Activated naive CD4-positive, alpha-beta T cell treated with anti-CD3 and anti-CD28 coated beads, Interleukin-2, amount 50 U/mL, for 72 hours (primary cell): ENCODE measurements at regions not wholly inside any gene's neighbourhood (a gene's known extent, or its start where the extent isn't known, plus 50 kb on each side); places are given as distances from the start of the nearest gene placed in this dataset.

Source experiments
- ATAC-seq, 2 donors: fragments of 150-1000 bp; cut with Tn5 transposase; 2 replicates each; pipeline ENCODE4 v1.10.0; 2021; ENCODE audit warnings: mild to moderate bottlenecking in 2 of 2, moderate library complexity in 2 of 2
- DNase-seq, 2 donors: peaks; one replicate each; pipeline ENCODE4 v3.0.0; 2021 to 2022; ENCODE audit warnings: low spot score in 2 of 2
- H3K27ac Mint-ChIP-seq, 2 donors: one replicate each; pipeline ENCODE4 v1.8.0; 2022; ENCODE audit warnings: mild to moderate bottlenecking in 2 of 2, mixed read lengths in 2 of 2
- H3K36me3 Mint-ChIP-seq, 2 donors: one replicate each; pipeline ENCODE4 v1.8.0; 2022; ENCODE audit warnings: mixed read lengths in 2 of 2
- H3K9me3 Mint-ChIP-seq, 2 donors: one replicate each; pipeline ENCODE4 v1.8.0; 2022; ENCODE audit warnings: mixed read lengths in 2 of 2

DNA sequence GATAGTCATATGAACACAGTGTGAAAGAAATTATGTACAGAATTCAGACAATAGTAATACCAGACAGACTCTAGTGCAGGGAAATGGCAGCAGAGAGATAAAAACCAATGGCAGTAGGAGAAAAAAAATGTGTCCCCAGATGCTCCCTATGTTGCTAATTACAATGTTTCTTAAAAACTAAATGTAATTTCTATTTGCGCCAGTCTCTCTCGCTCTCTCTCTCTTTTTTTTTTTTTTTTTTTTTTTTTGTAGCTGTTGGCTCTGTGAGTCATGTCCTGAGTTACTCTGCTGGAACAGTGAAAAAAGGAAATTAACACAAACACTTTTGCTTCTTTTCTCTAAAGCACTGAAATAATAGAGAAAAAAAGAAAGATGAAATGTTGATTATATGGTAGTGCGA is 871.9 kb downstream of the GBE1 start:
- ATAC-seq (no peak), DNase-seq (no peak)
- Mint-ChIP-seq H3K36me3 (peaks cover 0 to 6% of the 10 kb centered on the region in 2 donors), H3K27ac (no peak overlapping the region), H3K9me3 (peaks cover 26 to 32% of the 10 kb centered on the region in 2 donors)

DNA sequence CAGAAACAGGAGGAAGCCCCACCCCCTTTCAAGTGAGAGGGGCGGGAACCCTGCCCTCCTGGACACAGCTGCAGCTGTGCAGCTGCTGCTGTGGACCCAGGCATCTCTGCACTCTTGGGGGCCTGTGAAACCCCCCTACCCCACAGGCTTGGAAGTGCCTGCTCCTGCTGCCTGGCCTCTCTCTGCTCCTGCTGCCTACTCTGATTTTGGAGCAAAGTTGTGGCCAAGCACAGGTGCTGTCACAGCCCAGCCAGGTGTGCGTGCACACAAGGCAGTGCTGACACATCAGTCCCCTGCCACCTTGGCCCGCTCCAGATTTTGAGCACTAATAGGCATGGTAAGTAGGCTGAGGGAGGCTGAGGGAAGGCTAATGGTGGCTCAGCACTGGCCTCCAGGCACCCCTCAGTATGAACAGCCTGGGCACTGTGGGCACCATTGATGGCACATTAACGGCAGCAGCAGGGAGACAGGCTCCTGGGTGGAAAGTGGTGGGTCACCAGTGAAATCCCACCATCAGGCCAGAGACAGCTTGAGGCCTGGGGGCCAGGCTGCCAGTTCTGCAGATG is 890.9 kb downstream of the GBE1 start:
- peaks cover 0 to 10% of the 10 kb centered on the region in 2 donors for H3K36me3 Mint-ChIP-seq
- ATAC-seq (no peak), DNase-seq (no peak)
- no peak overlapping the region for H3K27ac Mint-ChIP-seq
- H3K9me3 Mint-ChIP-seq = peaks cover 15 to 19% of the 10 kb centered on the region in 2 donors

DNA sequence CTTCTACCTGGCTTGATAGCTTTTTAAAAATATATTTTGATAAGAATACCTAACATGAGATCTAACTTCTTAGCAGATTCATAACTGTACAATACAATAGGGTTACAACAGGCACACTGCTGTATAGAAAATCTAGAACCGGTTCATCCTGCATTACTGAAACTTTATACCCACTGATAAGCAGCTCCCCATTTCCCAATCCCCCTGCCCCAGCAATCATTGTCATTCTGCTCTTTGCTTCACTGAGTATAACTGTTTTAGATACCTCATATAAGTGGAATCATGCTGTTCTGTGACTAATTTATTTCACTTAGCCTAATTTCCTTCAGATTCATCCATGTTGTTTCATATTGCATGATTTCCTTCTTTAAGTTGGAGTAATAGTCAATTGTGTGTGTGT is 906.0 kb downstream of the GBE1 start:
- ATAC-seq = no peak
- no peak for DNase-seq
- Mint-ChIP-seq H3K36me3 (peaks cover 0 to 5% of the 10 kb centered on the region in 2 donors), H3K27ac (no peak overlapping the region), H3K9me3 (peaks cover 10 to 16% of the 10 kb centered on the region in 2 donors)

DNA sequence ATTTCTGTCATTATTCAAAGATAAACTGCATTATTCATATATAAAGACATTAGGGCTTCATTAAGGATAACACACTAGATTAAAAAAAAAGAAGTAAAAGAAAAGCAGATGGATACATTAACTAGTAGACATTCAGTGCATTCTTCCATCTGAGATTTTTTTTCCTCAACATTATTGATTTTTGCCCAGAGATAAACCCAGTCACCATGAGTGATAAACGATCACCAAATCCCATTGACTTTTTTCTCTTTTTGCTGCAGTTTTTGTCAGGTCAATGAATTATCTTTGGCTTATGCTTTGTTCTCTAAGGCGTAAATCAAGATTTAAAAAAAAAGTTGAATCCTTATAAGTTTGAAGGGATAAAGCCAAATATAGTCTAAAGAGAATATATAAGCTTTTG is 925.0 kb downstream of the GBE1 start:
- ATAC-seq = no peak
- no peak for DNase-seq
- no peak overlapping the region for H3K27ac Mint-ChIP-seq
- H3K9me3 Mint-ChIP-seq = peaks cover 6 to 22% of the 10 kb centered on the region in 2 donors
- H3K36me3 Mint-ChIP-seq = no peaks in the 10 kb centered on the region

DNA sequence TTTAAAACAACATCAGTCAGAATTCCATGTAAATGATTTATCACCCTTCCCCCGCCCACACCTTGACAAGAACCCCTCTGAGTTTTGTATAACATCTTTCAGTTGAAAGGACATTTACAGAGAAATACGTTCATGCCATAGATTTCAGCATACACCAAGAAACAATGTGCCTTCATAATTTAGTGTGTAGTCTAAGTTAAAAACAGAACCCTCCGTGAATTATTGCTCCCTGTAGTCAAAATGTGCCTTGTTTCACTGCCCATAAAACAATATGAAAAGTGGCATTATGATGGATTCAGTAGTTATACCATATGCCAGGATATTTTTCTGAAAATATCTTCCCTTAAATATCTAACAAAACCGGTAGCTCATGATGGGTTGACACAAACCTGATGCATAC is 953.9 kb downstream of the GBE1 start:
- Mint-ChIP-seq H3K36me3 (no peaks in the 10 kb centered on the region), H3K27ac (no peak overlapping the region), H3K9me3 (peaks cover 10 to 15% of the 10 kb centered on the region in 2 donors)
- no peak for DNase-seq
- no peak for ATAC-seq

DNA sequence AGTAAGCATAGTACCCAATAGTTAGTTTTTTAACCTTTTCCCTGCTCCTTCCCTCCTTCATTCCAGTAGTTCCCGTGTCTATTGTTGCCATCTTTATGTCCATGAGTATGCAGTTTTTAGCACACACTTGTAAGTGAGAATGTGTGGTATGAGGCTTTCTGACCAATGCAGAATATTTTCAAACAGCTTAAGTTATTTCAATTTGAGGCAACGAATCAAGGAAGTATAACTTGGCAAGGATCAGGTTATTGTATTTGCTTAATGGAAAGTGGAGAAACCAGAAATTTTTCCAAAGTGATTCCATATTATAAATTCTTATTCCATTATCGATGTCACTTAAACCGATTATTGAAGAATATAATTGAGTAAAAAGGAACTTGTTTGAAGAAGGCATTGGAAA is 954.8 kb downstream of the GBE1 start:
- DNase-seq (no peak), ATAC-seq (no peak)
- no peaks in the 10 kb centered on the region for H3K36me3 Mint-ChIP-seq
- H3K9me3 Mint-ChIP-seq = peaks cover 10 to 20% of the 10 kb centered on the region in 2 donors
- no peak overlapping the region for H3K27ac Mint-ChIP-seq

DNA sequence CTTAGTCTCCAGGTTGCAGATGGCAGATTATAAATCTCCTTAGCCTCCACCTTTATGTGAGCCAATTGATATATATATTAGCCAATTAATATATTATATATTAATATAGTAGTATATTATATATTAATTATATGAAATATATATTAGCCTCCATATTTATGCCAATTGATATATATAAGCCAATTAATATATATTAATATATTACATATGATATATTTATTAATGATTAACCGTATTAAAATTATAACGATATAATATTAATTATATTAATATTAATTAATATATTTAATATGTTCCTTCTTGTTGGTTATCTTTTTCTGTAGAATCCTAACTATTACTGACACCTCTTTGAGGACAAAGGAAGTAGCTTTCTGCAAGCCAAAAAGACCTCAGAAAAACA is 972.5 kb downstream of the GBE1 start:
- Mint-ChIP-seq H3K27ac (no peak overlapping the region), H3K36me3 (no peaks in the 10 kb centered on the region), H3K9me3 (peaks cover 4 to 8% of the 10 kb centered on the region in 2 donors)
- ATAC-seq (no peak), DNase-seq (no peak)

DNA sequence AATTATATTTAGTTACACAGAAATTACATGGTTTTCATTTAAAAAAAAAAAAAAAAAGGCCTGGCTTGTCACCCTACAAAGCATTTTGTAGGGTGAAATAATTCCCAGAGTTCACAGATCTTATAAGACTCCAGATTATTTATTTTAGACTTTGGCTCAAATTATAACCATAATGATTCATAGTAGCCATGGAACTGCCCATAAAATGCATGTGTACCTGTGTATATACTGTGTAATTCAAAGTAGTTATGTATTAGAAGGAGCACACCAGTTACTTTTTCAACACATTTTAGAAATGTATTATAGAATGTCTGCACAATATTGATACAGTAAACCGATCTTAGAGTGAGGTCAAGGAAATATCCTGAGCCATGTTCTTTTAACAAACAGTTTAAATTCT is 975.6 kb downstream of the GBE1 start:
- H3K36me3 Mint-ChIP-seq = no peaks in the 10 kb centered on the region
- peaks cover 4 to 12% of the 10 kb centered on the region in 2 donors for H3K9me3 Mint-ChIP-seq
- DNase-seq (no peak), ATAC-seq (no peak)
- no peak overlapping the region for H3K27ac Mint-ChIP-seq

DNA sequence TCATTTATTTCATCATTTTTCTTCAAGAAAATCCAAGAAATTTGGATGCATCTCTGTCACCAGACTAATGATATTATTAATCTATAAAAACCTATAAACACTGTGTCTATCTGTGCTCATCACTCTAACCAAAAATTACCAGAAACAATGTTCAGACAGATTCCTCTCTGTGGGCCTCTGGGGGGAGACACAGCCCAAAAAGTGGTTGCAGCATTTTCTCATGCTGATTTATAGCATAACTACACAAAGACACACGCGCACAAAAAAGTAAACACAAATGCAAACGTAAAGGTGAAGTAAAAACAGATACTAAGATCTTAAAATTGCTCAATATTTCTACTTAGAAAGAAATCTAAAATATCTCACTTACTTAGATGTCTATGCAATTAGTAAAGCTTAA is 976.0 kb downstream of the GBE1 start:
- ATAC-seq (no peak), DNase-seq (no peak)
- no peaks in the 10 kb centered on the region for H3K36me3 Mint-ChIP-seq

DNA sequence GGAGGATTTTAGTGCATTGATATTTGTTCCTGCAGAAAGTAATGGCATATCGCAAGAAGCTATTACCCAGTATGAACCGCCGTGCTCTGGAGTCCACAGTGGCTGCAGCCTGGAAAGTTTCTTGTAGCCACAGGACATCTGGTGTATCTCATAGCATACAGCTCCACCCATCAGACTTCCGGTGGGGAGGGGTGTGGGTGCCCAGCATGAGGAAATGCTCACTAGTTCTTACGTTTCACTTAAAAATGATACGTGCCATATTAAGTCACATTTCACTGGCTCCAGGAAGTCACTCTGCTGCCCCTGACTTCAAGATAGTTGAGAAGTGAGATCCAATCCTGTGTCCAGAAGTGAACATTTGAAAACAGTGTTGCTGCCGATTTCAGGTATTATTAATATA is 990.4 kb downstream of the GBE1 start:
- no peak for DNase-seq
- no peak overlapping the region for H3K27ac Mint-ChIP-seq

More for the DNA sequence above, 976.0 kb downstream of the GBE1 start:
- Mint-ChIP-seq H3K9me3 (peaks cover 4 to 12% of the 10 kb centered on the region in 2 donors), H3K27ac (no peak overlapping the region)

DNA sequence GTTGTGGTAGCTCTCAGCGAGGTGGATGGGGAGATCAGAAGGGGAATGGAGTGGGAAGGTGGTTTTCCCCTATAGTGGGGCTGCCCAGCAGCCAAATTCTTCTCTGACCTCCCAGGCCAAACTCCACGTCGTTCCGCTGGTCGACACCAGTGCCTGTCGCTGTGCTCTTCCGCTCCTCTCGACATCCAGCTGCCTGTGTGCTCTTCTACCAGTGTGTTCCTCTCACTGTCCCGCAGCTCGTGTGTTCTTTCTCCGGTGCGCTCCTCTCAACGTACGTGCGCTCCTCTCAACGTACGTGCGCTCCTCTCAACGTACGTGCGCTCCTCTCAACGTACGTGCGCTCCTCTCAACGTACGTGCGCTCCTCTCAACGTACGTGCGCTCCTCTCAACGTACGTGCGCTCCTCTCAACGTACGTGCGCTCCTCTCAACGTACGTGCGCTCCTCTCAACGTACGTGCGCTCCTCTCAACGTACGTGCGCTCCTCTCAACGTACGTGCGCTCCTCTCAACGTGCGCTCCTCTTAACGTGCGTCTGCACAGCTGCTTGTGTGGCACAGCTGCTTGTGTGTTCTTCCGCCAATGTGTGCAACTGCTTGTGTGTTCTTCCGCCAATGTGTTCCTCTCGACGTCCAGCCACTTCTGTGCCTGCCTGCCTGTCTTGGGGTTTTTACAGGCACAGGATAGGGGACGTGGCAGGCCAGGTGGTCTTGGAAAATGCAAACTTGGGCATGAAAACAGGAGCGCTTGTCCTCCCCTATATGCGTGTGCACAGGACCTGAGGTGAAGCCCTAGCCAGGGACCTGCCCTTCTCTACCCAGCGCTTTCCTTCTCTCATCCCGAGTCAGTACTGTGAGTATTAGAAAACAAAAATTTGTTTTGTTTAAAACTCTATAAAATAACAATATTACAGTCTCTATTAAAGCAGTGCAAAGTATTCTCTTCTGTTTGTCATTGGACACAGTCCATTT is 991.1 kb downstream of the GBE1 start:
- ATAC-seq = no peak
- Mint-ChIP-seq H3K9me3 (peaks cover 6 to 14% of the 10 kb centered on the region in 2 donors), H3K36me3 (peaks cover 7 to 8% of the 10 kb centered on the region in 2 donors), H3K27ac (no peak overlapping the region)
- no peak for DNase-seq

More for the DNA sequence above, 990.4 kb downstream of the GBE1 start:
- Mint-ChIP-seq H3K9me3 (peaks cover 6 to 14% of the 10 kb centered on the region in 2 donors), H3K36me3 (peaks cover 7 to 8% of the 10 kb centered on the region in 2 donors)
- ATAC-seq = no peak

DNA sequence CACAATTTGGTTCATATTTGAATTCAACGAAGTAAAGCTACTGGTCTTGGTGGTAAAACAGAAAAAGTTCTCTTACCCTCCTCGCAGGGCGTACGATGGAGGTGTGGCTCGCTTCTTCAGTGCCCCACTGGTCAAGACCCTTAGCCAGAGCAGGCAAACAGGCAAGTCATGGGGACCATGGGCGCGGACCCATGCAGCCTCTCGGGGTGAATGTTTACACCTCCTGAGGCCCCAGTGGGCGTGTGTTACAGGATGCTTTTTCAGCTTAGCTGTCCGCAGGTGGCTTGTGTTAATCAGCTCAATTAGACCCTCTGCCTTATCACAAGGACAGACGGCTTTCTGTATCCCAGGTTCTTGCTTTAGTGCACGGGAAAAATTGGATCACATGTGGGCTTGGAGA is 991.8 kb downstream of the GBE1 start:
- Mint-ChIP-seq H3K9me3 (peaks cover 6 to 14% of the 10 kb centered on the region in 2 donors), H3K27ac (no peak overlapping the region), H3K36me3 (peaks cover 7 to 8% of the 10 kb centered on the region in 2 donors)
- DNase-seq = no peak
- no peak for ATAC-seq

DNA sequence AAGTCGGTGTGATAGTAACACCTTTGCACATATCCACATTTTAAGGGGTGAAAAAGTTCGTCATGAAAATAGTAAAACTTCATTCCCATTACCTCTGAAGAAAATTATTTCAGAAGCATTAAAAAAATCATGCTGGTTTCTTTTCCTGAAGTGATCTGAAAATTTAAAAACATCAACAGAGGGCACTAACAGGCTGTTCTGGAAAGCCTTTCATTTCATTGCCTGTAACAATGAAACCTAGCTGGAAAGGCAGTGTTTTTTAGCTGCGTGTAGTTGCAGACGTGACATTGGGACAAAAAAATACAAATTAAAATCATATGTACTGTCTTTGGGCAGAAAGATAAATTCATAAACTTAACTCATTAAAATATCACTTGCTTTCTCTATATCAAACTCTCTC is 993.8 kb downstream of the GBE1 start:
- ATAC-seq (no peak), DNase-seq (no peak)
- Mint-ChIP-seq H3K27ac (no peak overlapping the region), H3K9me3 (peaks cover 6 to 14% of the 10 kb centered on the region in 2 donors), H3K36me3 (peaks cover 7 to 8% of the 10 kb centered on the region in 2 donors)

DNA sequence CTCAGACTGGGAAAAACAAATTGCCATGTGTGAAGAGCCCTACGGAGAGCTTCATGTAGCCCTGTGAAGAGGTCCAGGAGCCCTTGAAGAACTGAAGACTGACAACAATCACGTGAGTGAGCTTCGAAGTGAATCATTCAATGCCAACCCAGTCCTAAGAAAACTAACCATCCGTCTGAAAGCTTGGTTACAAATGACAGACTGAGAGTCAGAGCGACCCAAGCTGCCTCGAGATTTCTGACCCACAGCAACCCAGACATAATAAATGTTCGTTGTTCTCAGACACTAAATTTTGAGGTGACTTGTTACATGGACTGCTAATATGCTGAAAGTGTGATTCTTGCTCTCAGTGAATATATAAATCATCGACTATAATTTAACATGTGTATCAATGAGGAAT is 987.2 kb upstream of the ROBO1 start:
- Mint-ChIP-seq H3K27ac (no peak overlapping the region), H3K36me3 (no peaks in the 10 kb centered on the region), H3K9me3 (peaks cover 17 to 21% of the 10 kb centered on the region in 2 donors)
- ATAC-seq = no peak
- DNase-seq = no peak

DNA sequence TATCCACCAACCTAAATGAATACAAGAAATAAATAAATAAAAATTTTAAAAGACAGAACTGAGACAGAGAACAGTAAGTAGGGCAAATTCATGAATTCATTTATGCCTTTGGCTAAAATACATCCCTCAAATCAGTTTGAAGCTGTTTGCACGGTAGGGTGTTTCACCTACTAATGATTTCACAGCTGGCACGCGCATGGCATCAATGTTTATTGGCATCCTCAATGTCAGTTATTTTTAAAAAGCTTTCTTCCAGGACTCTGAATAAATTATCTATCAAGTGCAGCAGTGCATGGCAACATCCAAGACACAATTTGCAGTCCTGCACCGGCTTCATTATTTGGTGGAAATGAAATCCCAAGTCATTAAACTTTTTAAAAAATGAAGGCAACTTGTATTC is 985.2 kb upstream of the ROBO1 start:
- no peak for DNase-seq
- no peak overlapping the region for H3K27ac Mint-ChIP-seq

DNA sequence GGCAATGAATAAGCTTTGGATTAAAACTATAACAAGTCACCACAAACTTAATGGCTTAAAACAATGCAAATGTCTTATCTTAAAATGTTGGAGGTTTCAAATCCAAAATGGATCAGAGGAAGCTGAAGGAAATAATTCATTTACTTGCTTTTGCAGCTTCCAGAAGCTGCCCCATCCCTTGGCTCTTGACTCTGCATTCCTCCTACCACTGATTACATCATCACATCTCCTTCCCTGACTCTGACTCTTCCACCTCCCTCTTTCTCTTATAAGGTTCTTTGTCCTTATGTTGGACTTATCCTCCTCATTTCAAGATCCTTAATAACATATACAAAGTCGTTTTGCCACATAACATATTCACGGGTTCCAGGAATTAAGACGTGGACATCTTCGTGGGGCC is 982.8 kb upstream of the ROBO1 start:
- peaks cover 16% of the 10 kb centered on the region in 2 donors for H3K9me3 Mint-ChIP-seq
- H3K27ac Mint-ChIP-seq = no peak overlapping the region
- DNase-seq (no peak), ATAC-seq (no peak)
- H3K36me3 Mint-ChIP-seq = no peaks in the 10 kb centered on the region

More for the DNA sequence above, 985.2 kb upstream of the ROBO1 start:
- Mint-ChIP-seq H3K9me3 (peaks cover 16% of the 10 kb centered on the region in 2 donors), H3K36me3 (no peaks in the 10 kb centered on the region)
- ATAC-seq = no peak

DNA sequence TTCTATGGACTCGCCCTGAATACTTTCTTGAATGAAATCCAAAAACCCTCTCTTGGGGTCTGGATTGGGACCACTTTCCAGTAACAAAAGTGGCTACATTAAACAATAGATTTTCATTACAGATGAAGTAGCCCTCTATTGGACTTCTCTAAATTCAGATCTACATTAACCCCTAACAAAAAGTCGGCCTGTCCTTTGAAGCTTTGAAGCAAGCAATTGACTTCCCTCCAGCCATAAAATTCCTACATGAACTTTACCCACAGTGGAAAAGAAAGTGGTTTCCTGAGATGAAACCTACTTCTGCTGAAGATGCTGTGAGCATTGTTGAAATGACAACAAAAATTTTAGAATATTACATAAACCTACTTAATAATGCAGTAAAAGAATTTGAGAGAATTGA is 967.1 kb upstream of the ROBO1 start:
- Mint-ChIP-seq H3K27ac (no peak overlapping the region), H3K9me3 (peaks cover 7 to 8% of the 10 kb centered on the region in 2 donors), H3K36me3 (no peaks in the 10 kb centered on the region)
- DNase-seq (no peak), ATAC-seq (no peak)
